ENCODE measurements at regions not wholly inside any gene's neighbourhood (a gene's known extent, or its start where the extent isn't known, plus 50 kb on each side); places are given as distances from the start of the nearest gene placed in this dataset.

- TF ChIP-seq, protein P1, sequence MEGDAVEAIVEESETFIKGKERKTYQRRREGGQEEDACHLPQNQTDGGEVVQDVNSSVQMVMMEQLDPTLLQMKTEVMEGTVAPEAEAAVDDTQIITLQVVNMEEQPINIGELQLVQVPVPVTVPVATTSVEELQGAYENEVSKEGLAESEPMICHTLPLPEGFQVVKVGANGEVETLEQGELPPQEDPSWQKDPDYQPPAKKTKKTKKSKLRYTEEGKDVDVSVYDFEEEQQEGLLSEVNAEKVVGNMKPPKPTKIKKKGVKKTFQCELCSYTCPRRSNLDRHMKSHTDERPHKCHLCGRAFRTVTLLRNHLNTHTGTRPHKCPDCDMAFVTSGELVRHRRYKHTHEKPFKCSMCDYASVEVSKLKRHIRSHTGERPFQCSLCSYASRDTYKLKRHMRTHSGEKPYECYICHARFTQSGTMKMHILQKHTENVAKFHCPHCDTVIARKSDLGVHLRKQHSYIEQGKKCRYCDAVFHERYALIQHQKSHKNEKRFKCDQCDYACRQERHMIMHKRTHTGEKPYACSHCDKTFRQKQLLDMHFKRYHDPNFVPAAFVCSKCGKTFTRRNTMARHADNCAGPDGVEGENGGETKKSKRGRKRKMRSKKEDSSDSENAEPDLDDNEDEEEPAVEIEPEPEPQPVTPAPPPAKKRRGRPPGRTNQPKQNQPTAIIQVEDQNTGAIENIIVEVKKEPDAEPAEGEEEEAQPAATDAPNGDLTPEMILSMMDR (IDR thresholded peaks at IDR 0.05) = no peak
- TF ChIP-seq POLR2A (IDR thresholded peaks at IDR 0.05; ENCODE audit: low read depth) (no peak), POLR2AphosphoS5 (IDR thresholded peaks at IDR 0.05) (no peak), EP300 (IDR thresholded peaks at IDR 0.05) (no peak)
These were observed 137.1 kb upstream of the USP24 start for GRCh38 chr1:55352080-55352810.
